Tibial nerve (tissue), 4 donors: ENCODE measurements at regions not wholly inside any gene's neighbourhood (a gene's known extent, or its start where the extent isn't known, plus 50 kb on each side); places are given as distances from the start of the nearest gene placed in this dataset.

Experiments
- EP300 ChIP-seq, 2 donors: sonication (generic); formaldehyde crosslinking; IDR thresholded peaks; one replicate each; pipeline ENCODE4 v1.6.1; 2017; ENCODE audit warnings: antibody characterized with exemption in 2 of 2, mild to moderate bottlenecking in 1 of 2
- POLR2A ChIP-seq, 2 donors: fragments of 450-650 bp; IDR thresholded peaks; one replicate each; pipeline ENCODE4 v1.6.1; 2017; ENCODE audit warnings: antibody characterized with exemption in 2 of 2, mild to moderate bottlenecking in 2 of 2, moderate library complexity in 2 of 2
- TF ChIP-seq, protein P1 (sequence below), 5 experiments: fragments of 200-600 bp in 3 of 5; fragments of 450-650 bp in 2 of 5; sonication (generic) in 3 of 5; IDR thresholded peaks; one replicate each; pipeline ENCODE4 v1.5.1; 2016 to 2019; ENCODE audit warnings: antibody characterized with exemption in 5 of 5, mild to moderate bottlenecking in 3 of 5, moderate library complexity in 2 of 5

DNA sequence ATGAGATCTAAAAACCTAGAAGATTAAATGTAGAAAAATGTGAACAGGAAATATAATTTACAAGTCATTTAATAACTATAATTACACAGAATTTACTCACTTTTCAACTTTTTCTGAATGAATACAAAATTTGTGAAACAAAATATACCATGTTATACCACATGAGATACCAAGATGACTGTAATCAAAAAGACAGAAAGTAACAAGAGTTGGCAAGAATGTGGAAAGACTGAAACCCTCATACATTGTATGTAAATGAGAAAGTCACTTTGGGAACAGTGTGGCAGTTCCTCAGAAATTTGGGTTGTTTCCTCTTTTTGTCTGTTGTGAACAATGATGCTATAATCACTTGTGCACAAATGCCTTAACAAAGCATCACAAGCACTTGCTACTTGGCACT, 145.4 kb upstream of the ZNF804A start:
- TF ChIP-seq, protein P1, sequence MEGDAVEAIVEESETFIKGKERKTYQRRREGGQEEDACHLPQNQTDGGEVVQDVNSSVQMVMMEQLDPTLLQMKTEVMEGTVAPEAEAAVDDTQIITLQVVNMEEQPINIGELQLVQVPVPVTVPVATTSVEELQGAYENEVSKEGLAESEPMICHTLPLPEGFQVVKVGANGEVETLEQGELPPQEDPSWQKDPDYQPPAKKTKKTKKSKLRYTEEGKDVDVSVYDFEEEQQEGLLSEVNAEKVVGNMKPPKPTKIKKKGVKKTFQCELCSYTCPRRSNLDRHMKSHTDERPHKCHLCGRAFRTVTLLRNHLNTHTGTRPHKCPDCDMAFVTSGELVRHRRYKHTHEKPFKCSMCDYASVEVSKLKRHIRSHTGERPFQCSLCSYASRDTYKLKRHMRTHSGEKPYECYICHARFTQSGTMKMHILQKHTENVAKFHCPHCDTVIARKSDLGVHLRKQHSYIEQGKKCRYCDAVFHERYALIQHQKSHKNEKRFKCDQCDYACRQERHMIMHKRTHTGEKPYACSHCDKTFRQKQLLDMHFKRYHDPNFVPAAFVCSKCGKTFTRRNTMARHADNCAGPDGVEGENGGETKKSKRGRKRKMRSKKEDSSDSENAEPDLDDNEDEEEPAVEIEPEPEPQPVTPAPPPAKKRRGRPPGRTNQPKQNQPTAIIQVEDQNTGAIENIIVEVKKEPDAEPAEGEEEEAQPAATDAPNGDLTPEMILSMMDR (IDR thresholded peaks at IDR 0.05) = no peak
- TF ChIP-seq POLR2A (IDR thresholded peaks at IDR 0.05) = no peak
- TF ChIP-seq EP300 (IDR thresholded peaks at IDR 0.05) = no peak
